Neural cell (in vitro differentiated cells): ENCODE measurements at regions not wholly inside any gene's neighbourhood (a gene's known extent, or its start where the extent isn't known, plus 50 kb on each side); places are given as distances from the start of the nearest gene placed in this dataset.

Source experiments
- EP300 ChIP-seq: fragments of 450-650 bp; conservative IDR thresholded peaks from 2 replicates; pipeline ENCODE4 v1.6.1; 2014; ENCODE audit warnings: antibody characterized with exemption, mild to moderate bottlenecking, moderate library complexity; ENCODE audit not compliant: poor library complexity, severe bottlenecking
- EZH2 ChIP-seq: fragments of 200-600, 300-800 bp; shearing (Covaris generic), sonication (generic); IDR thresholded peaks from 2 replicates; pipeline ENCODE4 v1.6.1; 2014; ENCODE audit warnings: antibody characterized with exemption, low read length, borderline replicate concordance, mild to moderate bottlenecking; ENCODE audit not compliant: insufficient read depth, poor library complexity, severe bottlenecking
- MXI1 ChIP-seq: fragments of 450-650 bp; conservative IDR thresholded peaks from 2 replicates; pipeline ENCODE4 v1.6.1; 2014; ENCODE audit warnings: antibody characterized with exemption, mild to moderate bottlenecking; ENCODE audit not compliant: poor library complexity, severe bottlenecking
- POLR2AphosphoS5 ChIP-seq: IDR thresholded peaks from 2 replicates; pipeline ENCODE4 v1.6.1; 2012
- RAD21 ChIP-seq: fragments of 450-650 bp; conservative IDR thresholded peaks from 2 replicates; pipeline ENCODE4 v1.6.1; 2014; ENCODE audit warnings: antibody characterized with exemption, mild to moderate bottlenecking, moderate library complexity
- SMC3 ChIP-seq: fragments of 450-650 bp; conservative IDR thresholded peaks from 2 replicates; pipeline ENCODE4 v1.6.1; 2014; ENCODE audit warnings: antibody characterized with exemption, mild to moderate bottlenecking, moderate library complexity; ENCODE audit not compliant: poor library complexity
- TAF1 ChIP-seq: IDR thresholded peaks from 2 replicates; pipeline ENCODE4 v1.6.1; 2012; ENCODE audit warnings: low read depth
- TF ChIP-seq, protein P1 (sequence below): fragments of 450-650 bp; IDR thresholded peaks from 2 replicates; pipeline ENCODE4 v1.5.1; 2014; ENCODE audit warnings: antibody characterized with exemption, mild to moderate bottlenecking, moderate library complexity; ENCODE audit not compliant: poor library complexity, severe bottlenecking

DNA sequence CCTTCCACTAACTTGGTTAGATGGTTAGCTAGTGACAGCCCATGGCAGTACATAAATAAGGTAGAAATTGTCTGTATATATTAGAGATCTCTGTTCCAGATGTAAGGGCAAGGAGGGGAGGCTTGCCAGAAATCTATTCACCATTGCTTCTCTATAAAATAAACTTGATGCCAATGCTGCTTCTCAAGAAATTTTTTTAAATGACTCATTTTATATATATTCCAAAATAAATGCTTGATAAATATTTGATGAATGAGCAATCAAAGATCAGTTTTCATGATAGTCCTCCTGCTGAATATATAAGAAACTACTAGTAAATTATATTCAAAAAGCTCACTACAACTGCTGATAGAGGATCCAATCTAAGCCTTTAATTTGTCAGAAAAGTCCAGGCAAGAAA is 710.6 kb upstream of the CCDC179 start:
- TF ChIP-seq, protein P1, sequence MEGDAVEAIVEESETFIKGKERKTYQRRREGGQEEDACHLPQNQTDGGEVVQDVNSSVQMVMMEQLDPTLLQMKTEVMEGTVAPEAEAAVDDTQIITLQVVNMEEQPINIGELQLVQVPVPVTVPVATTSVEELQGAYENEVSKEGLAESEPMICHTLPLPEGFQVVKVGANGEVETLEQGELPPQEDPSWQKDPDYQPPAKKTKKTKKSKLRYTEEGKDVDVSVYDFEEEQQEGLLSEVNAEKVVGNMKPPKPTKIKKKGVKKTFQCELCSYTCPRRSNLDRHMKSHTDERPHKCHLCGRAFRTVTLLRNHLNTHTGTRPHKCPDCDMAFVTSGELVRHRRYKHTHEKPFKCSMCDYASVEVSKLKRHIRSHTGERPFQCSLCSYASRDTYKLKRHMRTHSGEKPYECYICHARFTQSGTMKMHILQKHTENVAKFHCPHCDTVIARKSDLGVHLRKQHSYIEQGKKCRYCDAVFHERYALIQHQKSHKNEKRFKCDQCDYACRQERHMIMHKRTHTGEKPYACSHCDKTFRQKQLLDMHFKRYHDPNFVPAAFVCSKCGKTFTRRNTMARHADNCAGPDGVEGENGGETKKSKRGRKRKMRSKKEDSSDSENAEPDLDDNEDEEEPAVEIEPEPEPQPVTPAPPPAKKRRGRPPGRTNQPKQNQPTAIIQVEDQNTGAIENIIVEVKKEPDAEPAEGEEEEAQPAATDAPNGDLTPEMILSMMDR: no peak
- TF ChIP-seq EP300 (no peak), MXI1 (no peak), EZH2 (no peak), TAF1 (no peak), POLR2AphosphoS5 (no peak), SMC3 (no peak), RAD21 (no peak)
